ENCODE measurements at regions not wholly inside any gene's neighbourhood (a gene's known extent, or its start where the extent isn't known, plus 50 kb on each side); places are given as distances from the start of the nearest gene placed in this dataset.

DNA sequence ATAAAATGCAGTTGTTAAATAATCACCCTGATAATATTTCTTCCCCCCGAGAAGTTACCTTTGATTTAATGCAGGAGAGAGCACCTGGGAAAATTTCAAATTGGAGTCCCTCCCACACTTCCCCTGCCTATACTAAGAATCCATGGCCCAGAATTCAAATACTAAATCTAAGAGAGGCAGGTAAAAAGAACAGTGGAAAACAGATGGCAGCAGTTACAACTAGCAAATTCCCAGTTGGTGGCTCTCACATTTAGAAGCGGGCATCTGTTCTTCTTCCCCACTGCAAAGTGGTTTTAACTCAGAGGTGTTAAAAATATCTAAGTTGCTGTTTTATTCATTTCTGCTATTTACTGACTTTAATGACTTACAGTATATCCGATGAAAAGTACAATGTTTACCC, 210.4 kb upstream of the ELAVL2 start:
- POLR2A ChIA-PET = no interaction called here

GRCh38 chr9:24035816-24036215, 209.8 kb upstream of the ELAVL2 start:
- TF ChIP-seq CTCF (IDR thresholded peaks at IDR 0.05; ENCODE audit: insufficient read depth, low read depth, low read length) = no peak

More for the DNA sequence above, 210.4 kb upstream of the ELAVL2 start:
- Histone ChIP-seq H3K27me3 (ENCODE audit: control insufficient read depth, insufficient read depth, low read length) (no peaks in the 10 kb centered on the region), H3K4me3 (ENCODE audit: low read depth, low read length) (no peak overlapping the region), H3K36me3 (ENCODE audit: control insufficient read depth, insufficient read depth, low read length) (no peaks in the 10 kb centered on the region)
- DNase-seq (ENCODE audit: low read depth) = no peak
- CTCF ChIA-PET = no interaction called here
- TF ChIP-seq CTCF (IDR thresholded peaks at IDR 0.05; ENCODE audit: insufficient read depth, low read depth, low read length) = no peak

DNA sequence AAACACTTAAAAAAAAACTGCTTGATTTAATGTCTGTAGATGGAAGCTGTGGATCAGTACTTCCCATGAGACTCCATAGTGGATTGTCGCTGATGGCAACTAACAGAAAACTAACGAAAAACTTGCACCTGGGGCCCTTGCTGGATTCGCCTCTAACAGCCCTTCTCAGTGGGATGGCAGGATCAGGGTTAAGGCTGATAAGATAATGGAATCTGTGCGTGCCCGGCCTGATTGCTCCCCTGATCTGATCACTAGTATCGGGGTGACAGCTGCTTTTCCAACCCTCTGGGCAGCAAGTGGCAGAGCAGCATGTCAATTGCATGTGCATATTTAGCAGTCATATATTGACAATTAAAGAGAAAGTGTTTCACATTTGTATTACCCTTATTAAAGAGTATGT, 185.8 kb upstream of the ELAVL2 start:
- Histone ChIP-seq H3K36me3 (ENCODE audit: control insufficient read depth, insufficient read depth, low read length) (no peaks in the 10 kb centered on the region), H3K4me3 (ENCODE audit: low read depth, low read length) (no peak overlapping the region), H3K27me3 (ENCODE audit: control insufficient read depth, insufficient read depth, low read length) (no peaks in the 10 kb centered on the region)
- ChIA-PET POLR2A (no interaction called here), CTCF (no interaction called here)
- no peak for TF ChIP-seq CTCF (IDR thresholded peaks at IDR 0.05; ENCODE audit: insufficient read depth, low read depth, low read length)
- DNase-seq (ENCODE audit: low read depth) = no peak

More at GRCh38 chr9:24035816-24036215, 209.8 kb upstream of the ELAVL2 start:
- Histone ChIP-seq H3K27me3 (ENCODE audit: control insufficient read depth, insufficient read depth, low read length) (no peaks in the 10 kb centered on the region), H3K36me3 (ENCODE audit: control insufficient read depth, insufficient read depth, low read length) (no peaks in the 10 kb centered on the region), H3K4me3 (ENCODE audit: low read depth, low read length) (no peak overlapping the region)
- ChIA-PET POLR2A (no interaction called here), CTCF (no interaction called here)
- DNase-seq (ENCODE audit: low read depth) = no peak

GRCh38 chr9:24011009-24011717, 185.1 kb upstream of the ELAVL2 start:
- POLR2A ChIA-PET = no interaction called here
- TF ChIP-seq CTCF (IDR thresholded peaks at IDR 0.05; ENCODE audit: insufficient read depth, low read depth, low read length) = no peak
- Histone ChIP-seq H3K36me3 (ENCODE audit: control insufficient read depth, insufficient read depth, low read length) (no peaks in the 10 kb centered on the region), H3K4me3 (ENCODE audit: low read depth, low read length) (no peak overlapping the region), H3K27me3 (ENCODE audit: control insufficient read depth, insufficient read depth, low read length) (no peaks in the 10 kb centered on the region)
- DNase-seq (ENCODE audit: low read depth) = no peak
- CTCF ChIA-PET = no interaction called here

- H3K36me3 ChIP-seq (ENCODE audit: control insufficient read depth, insufficient read depth, low read length) = no peaks in the 10 kb centered on the region
- H3K4me3 ChIP-seq (ENCODE audit: low read depth, low read length) = no peak overlapping the region
- ChIA-PET CTCF (no interaction called here), POLR2A (no interaction called here)
- TF ChIP-seq CTCF (IDR thresholded peaks at IDR 0.05; ENCODE audit: insufficient read depth, low read depth, low read length) = no peak
- H3K27me3 ChIP-seq (ENCODE audit: control insufficient read depth, insufficient read depth, low read length) = no peaks in the 10 kb centered on the region
- no peak for DNase-seq (ENCODE audit: low read depth)
Measured at GRCh38 chr9:24009322-24009721, 183.3 kb upstream of the ELAVL2 start.

Data from BJ (cell line).